Ishikawa (cell line): ENCODE measurements at regions not wholly inside any gene's neighbourhood (a gene's known extent, or its start where the extent isn't known, plus 50 kb on each side); places are given as distances from the start of the nearest gene placed in this dataset.

Experiments
- CEBPB ChIP-seq: IDR thresholded peaks from 2 replicates; pipeline ENCODE4 v1.6.1; 2012
- CREB1 ChIP-seq: IDR thresholded peaks from 2 replicates; pipeline ENCODE4 v1.6.1; 2012; ENCODE audit warnings: low read depth
- EGR1 ChIP-seq: IDR thresholded peaks from 2 replicates; pipeline ENCODE4 v1.6.1; 2012
- EP300 ChIP-seq: IDR thresholded peaks from 2 replicates; pipeline ENCODE4 v1.6.1; 2012; ENCODE audit warnings: borderline replicate concordance
- FOXM1 ChIP-seq: IDR thresholded peaks from 2 replicates; pipeline ENCODE4 v1.6.1; 2012; ENCODE audit warnings: low read depth, borderline replicate concordance
- MAX ChIP-seq: IDR thresholded peaks from 2 replicates; pipeline ENCODE4 v1.6.1; 2012
- NFIC ChIP-seq: IDR thresholded peaks from 2 replicates; pipeline ENCODE4 v1.6.1; 2012
- RAD21 ChIP-seq: IDR thresholded peaks from 2 replicates; pipeline ENCODE4 v1.6.1; 2012; ENCODE audit warnings: low read depth
- REST ChIP-seq: IDR thresholded peaks from 2 replicates; pipeline ENCODE4 v1.6.1; 2012; ENCODE audit warnings: low read depth, mild to moderate bottlenecking
- TAF1 ChIP-seq: IDR thresholded peaks from 2 replicates; pipeline ENCODE4 v1.6.1; 2012; ENCODE audit warnings: low read depth, mild to moderate bottlenecking
- TCF12 ChIP-seq: IDR thresholded peaks from 2 replicates; pipeline ENCODE4 v1.6.1; 2012; ENCODE audit warnings: low read depth
- TEAD4 ChIP-seq: IDR thresholded peaks from 2 replicates; pipeline ENCODE4 v1.6.1; 2012
- YY1 ChIP-seq: IDR thresholded peaks from 2 replicates; pipeline ENCODE4 v1.6.1; 2012; ENCODE audit warnings: low read depth
- ZBTB7A ChIP-seq: IDR thresholded peaks from 2 replicates; pipeline ENCODE4 v1.6.1; 2012; ENCODE audit warnings: low read depth
- TF ChIP-seq, protein P1 (sequence below): IDR thresholded peaks from 2 replicates; pipeline ENCODE4 v1.6.1; 2012

- no peak for TF ChIP-seq CREB1
- no peak for TF ChIP-seq YY1
- TF ChIP-seq EGR1: no peak
- no peak for TF ChIP-seq RAD21
- TF ChIP-seq NFIC: no peak
- TF ChIP-seq TEAD4: no peak
- no peak for TF ChIP-seq ZBTB7A
- TF ChIP-seq, protein P1, sequence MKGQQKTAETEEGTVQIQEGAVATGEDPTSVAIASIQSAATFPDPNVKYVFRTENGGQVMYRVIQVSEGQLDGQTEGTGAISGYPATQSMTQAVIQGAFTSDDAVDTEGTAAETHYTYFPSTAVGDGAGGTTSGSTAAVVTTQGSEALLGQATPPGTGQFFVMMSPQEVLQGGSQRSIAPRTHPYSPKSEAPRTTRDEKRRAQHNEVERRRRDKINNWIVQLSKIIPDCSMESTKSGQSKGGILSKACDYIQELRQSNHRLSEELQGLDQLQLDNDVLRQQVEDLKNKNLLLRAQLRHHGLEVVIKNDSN: no peak
- no peak for TF ChIP-seq EP300
- no peak for TF ChIP-seq REST
These were observed 1163.9 kb upstream of the SEMA6A start for GRCh38 chr5:117738571-117738970.

DNA sequence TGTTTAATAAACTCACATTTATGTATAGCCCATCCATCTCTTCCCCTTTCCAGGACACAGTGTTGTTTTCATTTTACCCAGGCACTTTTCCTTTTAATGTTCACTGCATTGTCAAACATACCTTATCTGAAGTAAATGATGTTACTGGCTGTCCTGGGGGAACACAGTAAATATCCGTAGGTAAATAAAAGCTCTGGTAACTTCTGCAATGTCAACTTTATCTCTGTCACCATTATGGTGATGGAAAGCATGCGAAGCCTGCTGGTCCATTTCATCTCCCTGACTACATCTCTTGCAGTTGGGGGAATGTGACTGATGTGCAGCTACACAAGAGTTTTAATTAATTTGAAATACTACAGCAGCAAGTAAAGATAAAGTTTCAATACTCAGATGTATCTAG lies 1162.1 kb upstream of the SEMA6A start:
- TF ChIP-seq MAX (no peak), TEAD4 (no peak), ZBTB7A (no peak), REST (no peak), YY1 (no peak), FOXM1 (no peak), EP300 (no peak), CEBPB (no peak), TAF1 (no peak), NFIC (no peak), CREB1 (no peak), RAD21 (no peak), EGR1 (no peak), TCF12 (no peak)
- TF ChIP-seq, protein P1: no peak

DNA sequence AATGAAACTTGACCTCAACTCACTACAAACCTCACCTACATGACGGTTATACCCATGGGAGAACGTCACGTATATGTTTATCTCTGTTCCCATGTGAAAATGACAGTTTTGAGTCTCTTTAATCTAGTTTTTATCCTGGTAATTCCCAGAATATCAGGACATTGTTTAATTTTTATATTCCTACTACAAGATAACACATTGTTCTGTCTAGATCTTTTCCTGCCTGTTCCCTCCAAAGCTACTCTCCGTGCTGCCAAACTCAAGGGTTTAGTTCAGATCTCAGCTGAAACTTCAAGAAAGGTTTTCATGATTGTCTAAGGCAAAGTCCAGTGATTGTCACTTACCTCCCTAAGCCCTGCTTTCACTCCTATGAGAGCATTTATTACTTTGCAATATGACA lies 1159.4 kb upstream of the SEMA6A start:
- TF ChIP-seq YY1 (no peak), ZBTB7A (no peak), TEAD4 (no peak), EGR1 (no peak), CEBPB (no peak)

- TF ChIP-seq ZBTB7A (no peak), EP300 (no peak), RAD21 (no peak), YY1 (no peak), TEAD4 (no peak), MAX (no peak), TCF12 (no peak), TAF1 (no peak), EGR1 (no peak), NFIC (no peak), FOXM1 (no peak), CEBPB (no peak), REST (no peak), CREB1 (no peak)
- TF ChIP-seq, protein P1: no peak
These were observed 1158.4 kb upstream of the SEMA6A start for GRCh38 chr5:117733051-117733450.

GRCh38 chr5:117732264-117732663 lies 1157.6 kb upstream of the SEMA6A start:
- TF ChIP-seq CEBPB: no peak
- TF ChIP-seq CREB1: no peak
- TF ChIP-seq, protein P1: no peak
- peak; percentile 83 for TF ChIP-seq EP300
- no peak for TF ChIP-seq TAF1
- no peak for TF ChIP-seq RAD21
- TF ChIP-seq MAX: no peak
- TF ChIP-seq FOXM1: peak; percentile 31; the same call in 1 of the 2 replicates
- TF ChIP-seq EGR1: no peak
- no peak for TF ChIP-seq YY1
- TF ChIP-seq ZBTB7A: no peak
- peak; percentile 86 for TF ChIP-seq NFIC
- TF ChIP-seq TEAD4: peak; percentile 82
- no peak for TF ChIP-seq REST
- TF ChIP-seq TCF12: peak; percentile 61; the same call in 1 of the 2 replicates
